Astrocyte (in vitro differentiated cells and primary cell): ENCODE measurements at regions not wholly inside any gene's neighbourhood (a gene's known extent, or its start where the extent isn't known, plus 50 kb on each side); places are given as distances from the start of the nearest gene placed in this dataset.

Experiments used
- DNase-seq: peaks from one replicate; pipeline ENCODE4 v3.0.0-alpha.2; 2010; ENCODE audit warnings: low read depth
- FAIRE-seq: peaks from 2 replicates; lab custom pipeline; 2011; peaks lifted over from hg19 to GRCh38; lab: Jason Lieb, UNC
- H2AFZ ChIP-seq: 2 replicates; pipeline ENCODE4 v1.6.0; 2012; ENCODE audit warnings: low read depth, low read length, inconsistent platforms
- H3K27ac ChIP-seq: 2 replicates; pipeline ENCODE4 v1.5.1; 2011; ENCODE audit warnings: low read depth, low read length, inconsistent platforms
- H3K27me3 ChIP-seq: 2 replicates; pipeline ENCODE4 v1.6.0; 2011; ENCODE audit warnings: low read length, inconsistent platforms; ENCODE audit not compliant: insufficient read depth
- H3K36me3 ChIP-seq: 2 replicates; pipeline ENCODE4 v1.5.1; 2011; ENCODE audit warnings: low read length, inconsistent platforms; ENCODE audit not compliant: insufficient read depth
- H3K4me1 ChIP-seq: 2 replicates; pipeline ENCODE4 v1.5.1; 2011; ENCODE audit warnings: low read length, inconsistent platforms; ENCODE audit not compliant: insufficient read depth
- H3K4me2 ChIP-seq: 2 replicates; pipeline ENCODE4 v1.6.0; 2012; ENCODE audit warnings: low read length, inconsistent platforms
- H3K4me3 ChIP-seq: 2 replicates; pipeline ENCODE4 v1.5.1; 2011; ENCODE audit warnings: low read depth, mild to moderate bottlenecking, low read length, inconsistent platforms; ENCODE audit not compliant: insufficient read depth
- H3K79me2 ChIP-seq: 2 replicates; pipeline ENCODE4 v1.6.0; 2012; ENCODE audit warnings: mild to moderate bottlenecking, low read length, inconsistent platforms; ENCODE audit not compliant: insufficient read depth
- H3K9ac ChIP-seq: 2 replicates; pipeline ENCODE4 v1.6.0; 2012; ENCODE audit warnings: mild to moderate bottlenecking, low read length, inconsistent platforms
- H3K9me3 ChIP-seq: 2 replicates; pipeline ENCODE4 v1.5.1; 2012; ENCODE audit warnings: low read depth, mild to moderate bottlenecking, low read length, inconsistent platforms; ENCODE audit not compliant: insufficient read depth
- H4K20me1 ChIP-seq: 2 replicates; pipeline ENCODE4 v1.6.0; 2012; ENCODE audit warnings: low read length, inconsistent platforms; ENCODE audit not compliant: insufficient read depth
- H3K27ac Mint-ChIP-seq: one replicate; pipeline ENCODE4 v1.8.0; 2021; ENCODE audit warnings: mild to moderate bottlenecking, mixed read lengths; ENCODE audit not compliant: unreplicated experiment
- H3K27me3 Mint-ChIP-seq: one replicate; pipeline ENCODE4 v1.8.0; 2021; ENCODE audit warnings: low read depth, mixed read lengths; ENCODE audit not compliant: unreplicated experiment
- H3K36me3 Mint-ChIP-seq: one replicate; pipeline ENCODE4 v1.8.0; 2021; ENCODE audit warnings: low read depth, mixed read lengths; ENCODE audit not compliant: unreplicated experiment
- H3K4me1 Mint-ChIP-seq: one replicate; pipeline ENCODE4 v1.8.0; 2021; ENCODE audit warnings: low read depth, mixed read lengths; ENCODE audit not compliant: unreplicated experiment
- H3K4me3 Mint-ChIP-seq: one replicate; pipeline ENCODE4 v1.8.0; 2021; ENCODE audit warnings: mild to moderate bottlenecking, moderate library complexity, mixed read lengths; ENCODE audit not compliant: unreplicated experiment
- H3K9me3 Mint-ChIP-seq: one replicate; pipeline ENCODE4 v1.8.0; 2021; ENCODE audit warnings: mild to moderate bottlenecking, mixed read lengths; ENCODE audit not compliant: unreplicated experiment
- CTCF ChIP-seq: IDR thresholded peaks from 2 replicates; pipeline ENCODE4 v1.5.1; 2011; ENCODE audit warnings: low read depth, mild to moderate bottlenecking, inconsistent platforms, low read length, moderate library complexity; ENCODE audit not compliant: insufficient read depth
- EZH2 ChIP-seq: IDR thresholded peaks from 2 replicates; pipeline ENCODE4 v1.6.1; 2012; ENCODE audit warnings: mild to moderate bottlenecking, low read length, inconsistent platforms; ENCODE audit not compliant: insufficient read depth

GRCh38 chr5:94039101-94039500 lies 297.7 kb upstream of the POU5F2 start:
- H3K36me3 Mint-ChIP-seq = peaks cover 2% of the 10 kb centered on the region
- Histone ChIP-seq H4K20me1 (no peaks in the 10 kb centered on the region), H3K27ac (no peak overlapping the region), H3K9me3 (no peaks in the 10 kb centered on the region), H3K36me3 (no peaks in the 10 kb centered on the region), H3K27me3 (no peaks in the 10 kb centered on the region), H3K4me1 (no peaks in the 10 kb centered on the region), H2AFZ (no peak overlapping the region), H3K4me2 (no peak overlapping the region), H3K4me3 (no peak overlapping the region), H3K79me2 (no peaks in the 10 kb centered on the region), H3K9ac (no peak overlapping the region)
- no peaks in the 10 kb centered on the region for H3K4me1 Mint-ChIP-seq
- no peak overlapping the region for H3K4me3 Mint-ChIP-seq
- FAIRE-seq (no peak), DNase-seq (no peak)
- TF ChIP-seq EZH2 (no peak), CTCF (no peak)
- no peaks in the 10 kb centered on the region for H3K27me3 Mint-ChIP-seq
- no peaks in the 10 kb centered on the region for H3K9me3 Mint-ChIP-seq
- H3K27ac Mint-ChIP-seq = no peak overlapping the region

- no peak overlapping the region for H3K9ac ChIP-seq
- H3K9me3 ChIP-seq = no peaks in the 10 kb centered on the region
- H3K27ac Mint-ChIP-seq = no peak overlapping the region
- peaks cover 7% of the 10 kb centered on the region for H3K4me1 Mint-ChIP-seq
- no peak overlapping the region for H3K4me3 ChIP-seq
- H3K27me3 Mint-ChIP-seq = no peaks in the 10 kb centered on the region
- TF ChIP-seq CTCF = no peak
- no peak for TF ChIP-seq EZH2
- H3K27me3 ChIP-seq = no peaks in the 10 kb centered on the region
- no peaks in the 10 kb centered on the region for H4K20me1 ChIP-seq
- H3K4me1 ChIP-seq = no peaks in the 10 kb centered on the region
- no peaks in the 10 kb centered on the region for H3K79me2 ChIP-seq
- FAIRE-seq (no peak), DNase-seq (peak; percentile 9)
- no peak overlapping the region for H2AFZ ChIP-seq
- H3K36me3 Mint-ChIP-seq = peaks cover 21% of the 10 kb centered on the region
- H3K27ac ChIP-seq = no peak overlapping the region
- no peaks in the 10 kb centered on the region for H3K36me3 ChIP-seq
- H3K4me2 ChIP-seq = no peak overlapping the region
- no peak overlapping the region for H3K4me3 Mint-ChIP-seq
- H3K9me3 Mint-ChIP-seq = peaks cover 7% of the 10 kb centered on the region
Measured at GRCh38 chr5:94031631-94032030, 290.2 kb upstream of the POU5F2 start.

GRCh38 chr5:94028001-94028400 lies 286.6 kb upstream of the POU5F2 start:
- Histone ChIP-seq H3K27me3 (no peaks in the 10 kb centered on the region), H3K79me2 (no peaks in the 10 kb centered on the region), H3K9me3 (no peaks in the 10 kb centered on the region), H2AFZ (no peak overlapping the region), H3K4me3 (no peak overlapping the region), H3K4me2 (no peak overlapping the region), H3K4me1 (no peaks in the 10 kb centered on the region), H3K27ac (peak overlapping the region; percentile 9), H4K20me1 (no peaks in the 10 kb centered on the region), H3K36me3 (no peaks in the 10 kb centered on the region), H3K9ac (no peak overlapping the region)
- H3K4me3 Mint-ChIP-seq = no peak overlapping the region
- peak overlapping the region; percentile 56 for H3K27ac Mint-ChIP-seq
- DNase-seq (peak; percentile 14), FAIRE-seq (no peak)
- peaks cover 3% of the 10 kb centered on the region for H3K9me3 Mint-ChIP-seq
- H3K36me3 Mint-ChIP-seq = peaks cover 12% of the 10 kb centered on the region
- no peak for TF ChIP-seq EZH2
- TF ChIP-seq CTCF = no peak
- H3K4me1 Mint-ChIP-seq = peaks cover 9% of the 10 kb centered on the region
- no peaks in the 10 kb centered on the region for H3K27me3 Mint-ChIP-seq
